Hepatocyte (in vitro differentiated cells): ENCODE measurements at regions not wholly inside any gene's neighbourhood (a gene's known extent, or its start where the extent isn't known, plus 50 kb on each side); places are given as distances from the start of the nearest gene placed in this dataset.

Source experiments
- DNase-seq: peaks from one replicate; pipeline ENCODE4 v3.0.0-alpha.2; 2016; ENCODE audit warnings: low spot score
- H2AFZ ChIP-seq: fragments of 200-600 bp; sonication (generic); 2 replicates; pipeline ENCODE4 v1.6.0; 2016; ENCODE audit warnings: antibody characterized with exemption, mild to moderate bottlenecking
- H3K27ac ChIP-seq: fragments of 200-600 bp; sonication (generic); 2 replicates; pipeline ENCODE4 v1.5.1; 2016; ENCODE audit warnings: mild to moderate bottlenecking
- H3K27me3 ChIP-seq: fragments of 200-600 bp; sonication (generic); 2 replicates; pipeline ENCODE4 v1.6.1; 2016
- H3K36me3 ChIP-seq: fragments of 200-600 bp; sonication (generic); replicated peaks from 2 replicates; pipeline ENCODE4 v1.5.1; 2016; ENCODE audit warnings: low read depth; ENCODE audit not compliant: insufficient read depth
- H3K4me1 ChIP-seq: fragments of 200-600 bp; sonication (generic); 2 replicates; pipeline ENCODE4 v1.5.1; 2016; ENCODE audit warnings: mild to moderate bottlenecking, moderate library complexity; ENCODE audit not compliant: insufficient read depth
- H3K4me2 ChIP-seq: fragments of 200-600 bp; sonication (generic); 2 replicates; pipeline ENCODE4 v1.6.0; 2016
- H3K4me3 ChIP-seq: fragments of 200-600 bp; sonication (generic); 2 replicates; pipeline ENCODE4 v1.5.1; 2016; ENCODE audit warnings: mild to moderate bottlenecking
- H3K79me2 ChIP-seq: fragments of 200-600 bp; sonication (generic); 2 replicates; pipeline ENCODE4 v1.6.0; 2017; ENCODE audit warnings: mild to moderate bottlenecking
- H3K9me2 ChIP-seq: fragments of 200-600 bp; sonication (generic); replicated peaks from 2 replicates; pipeline ENCODE4 v1.6.0; 2017; ENCODE audit warnings: mild to moderate bottlenecking; ENCODE audit not compliant: insufficient read depth
- H3K9me3 ChIP-seq: fragments of 200-600 bp; sonication (generic); 2 replicates; pipeline ENCODE4 v1.5.1; 2016; ENCODE audit warnings: low read depth, mild to moderate bottlenecking
- H4K20me1 ChIP-seq: fragments of 200-600 bp; sonication (generic); 2 replicates; pipeline ENCODE4 v1.6.0; 2016; ENCODE audit warnings: mild to moderate bottlenecking; ENCODE audit not compliant: insufficient read depth, poor library complexity, severe bottlenecking
- EZH2 ChIP-seq: fragments of 200-600 bp; sonication (generic); IDR thresholded peaks from 2 replicates; pipeline ENCODE4 v1.6.1; 2016; ENCODE audit warnings: antibody characterized with exemption, mild to moderate bottlenecking, borderline replicate concordance
- EZH2phosphoT487 ChIP-seq: fragments of 200-600 bp; sonication (generic); IDR thresholded peaks from one replicate; pipeline ENCODE4 v1.6.1; 2018; ENCODE audit warnings: antibody characterized with exemption, mild to moderate bottlenecking, low read depth, moderate library complexity; ENCODE audit not compliant: unreplicated experiment, severe bottlenecking
- WGBS: methylation state at CpG from one replicate; pipeline ENCODE4 v1.1.6; 2016; ENCODE audit warnings: low lambda C conversion rate; ENCODE audit errors: missing lambda C conversion rate; 5-methylcytosine and 5-hydroxymethylcytosine counted together
- TF ChIP-seq, protein P1 (sequence below): fragments of 200-600 bp; sonication (generic); IDR thresholded peaks from 2 replicates; pipeline ENCODE4 v1.5.1; 2016; ENCODE audit warnings: antibody characterized with exemption, mild to moderate bottlenecking; ENCODE audit not compliant: poor library complexity

DNA sequence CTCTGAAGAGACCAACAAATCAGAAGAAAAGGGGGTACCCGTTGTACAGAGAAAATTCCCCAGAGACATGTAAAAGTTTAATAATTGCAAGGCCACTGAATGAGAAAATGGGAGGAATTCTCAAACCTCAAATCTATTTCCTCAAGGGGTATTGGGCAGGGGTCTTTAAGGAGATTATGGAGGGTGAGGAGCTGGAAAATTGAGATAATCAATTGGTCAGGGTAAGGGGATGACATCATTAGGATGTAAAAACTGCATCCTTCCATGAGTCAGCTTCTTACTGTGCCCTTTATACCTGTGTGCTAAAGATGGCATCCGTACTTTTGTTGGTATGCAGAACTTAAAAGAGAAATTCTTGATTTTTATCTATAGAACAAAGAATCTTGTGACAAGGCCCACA lies 641.5 kb downstream of the LRFN5 start:
- Histone ChIP-seq H3K4me2 (no peak overlapping the region), H3K4me3 (no peak overlapping the region), H3K27ac (no peak overlapping the region), H3K4me1 (no peaks in the 10 kb centered on the region), H4K20me1 (no peaks in the 10 kb centered on the region), H3K36me3 (no peaks in the 10 kb centered on the region), H3K9me3 (peaks cover 4% of the 10 kb centered on the region), H3K79me2 (no peaks in the 10 kb centered on the region), H3K9me2 (no peaks in the 10 kb centered on the region), H2AFZ (no peak overlapping the region), H3K27me3 (no peaks in the 10 kb centered on the region)
- 71% methylated on average over 2 of the region's 2 CpGs for WGBS
- TF ChIP-seq EZH2phosphoT487 (no peak), EZH2 (no peak)
- TF ChIP-seq, protein P1, sequence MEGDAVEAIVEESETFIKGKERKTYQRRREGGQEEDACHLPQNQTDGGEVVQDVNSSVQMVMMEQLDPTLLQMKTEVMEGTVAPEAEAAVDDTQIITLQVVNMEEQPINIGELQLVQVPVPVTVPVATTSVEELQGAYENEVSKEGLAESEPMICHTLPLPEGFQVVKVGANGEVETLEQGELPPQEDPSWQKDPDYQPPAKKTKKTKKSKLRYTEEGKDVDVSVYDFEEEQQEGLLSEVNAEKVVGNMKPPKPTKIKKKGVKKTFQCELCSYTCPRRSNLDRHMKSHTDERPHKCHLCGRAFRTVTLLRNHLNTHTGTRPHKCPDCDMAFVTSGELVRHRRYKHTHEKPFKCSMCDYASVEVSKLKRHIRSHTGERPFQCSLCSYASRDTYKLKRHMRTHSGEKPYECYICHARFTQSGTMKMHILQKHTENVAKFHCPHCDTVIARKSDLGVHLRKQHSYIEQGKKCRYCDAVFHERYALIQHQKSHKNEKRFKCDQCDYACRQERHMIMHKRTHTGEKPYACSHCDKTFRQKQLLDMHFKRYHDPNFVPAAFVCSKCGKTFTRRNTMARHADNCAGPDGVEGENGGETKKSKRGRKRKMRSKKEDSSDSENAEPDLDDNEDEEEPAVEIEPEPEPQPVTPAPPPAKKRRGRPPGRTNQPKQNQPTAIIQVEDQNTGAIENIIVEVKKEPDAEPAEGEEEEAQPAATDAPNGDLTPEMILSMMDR: no peak
- DNase-seq: no peak

DNA sequence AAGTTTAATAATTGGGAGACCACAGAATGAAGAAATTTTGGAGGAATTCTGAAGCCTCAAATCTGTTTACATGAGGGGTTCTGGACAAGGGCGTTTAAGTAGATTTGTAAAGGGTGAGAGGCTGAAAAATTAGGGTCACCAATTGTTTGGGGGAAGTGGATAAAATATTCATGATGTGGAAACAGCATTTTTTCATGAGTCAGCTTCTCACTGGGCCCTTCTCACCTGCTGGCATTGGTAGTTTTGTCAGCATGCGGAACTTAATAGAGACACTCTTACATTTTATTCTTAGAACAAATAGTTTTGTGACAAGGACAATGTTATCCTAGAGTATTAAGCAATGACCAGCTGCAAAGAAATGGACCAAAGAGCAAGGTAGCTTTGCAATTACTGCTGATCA lies 634.4 kb downstream of the LRFN5 start:
- DNase-seq: no peak
- no peaks in the 10 kb centered on the region for H3K79me2 ChIP-seq
- no peak overlapping the region for H3K4me2 ChIP-seq
- H3K27ac ChIP-seq: no peak overlapping the region
- no peaks in the 10 kb centered on the region for H3K4me1 ChIP-seq
- no peak overlapping the region for H3K4me3 ChIP-seq
- no peaks in the 10 kb centered on the region for H4K20me1 ChIP-seq
- no peak for TF ChIP-seq EZH2phosphoT487
- TF ChIP-seq, protein P1: no peak
- no peak for TF ChIP-seq EZH2
- H3K36me3 ChIP-seq: no peaks in the 10 kb centered on the region
- no peak overlapping the region for H2AFZ ChIP-seq
- no peaks in the 10 kb centered on the region for H3K9me2 ChIP-seq
- 89% methylated on average over 2 of the region's 2 CpGs for WGBS
- peaks cover 4% of the 10 kb centered on the region for H3K9me3 ChIP-seq
- no peaks in the 10 kb centered on the region for H3K27me3 ChIP-seq

- no peaks in the 10 kb centered on the region for H3K9me3 ChIP-seq
- H3K9me2 ChIP-seq: no peaks in the 10 kb centered on the region
- H3K36me3 ChIP-seq: no peaks in the 10 kb centered on the region
- WGBS: 67% methylated on average over 3 of the region's 3 CpGs
- no peaks in the 10 kb centered on the region for H4K20me1 ChIP-seq
- TF ChIP-seq, protein P1: no peak
- TF ChIP-seq EZH2phosphoT487 (no peak), EZH2 (no peak)
- no peak overlapping the region for H3K4me3 ChIP-seq
- no peaks in the 10 kb centered on the region for H3K4me1 ChIP-seq
- H2AFZ ChIP-seq: no peak overlapping the region
- no peak overlapping the region for H3K4me2 ChIP-seq
- no peaks in the 10 kb centered on the region for H3K27me3 ChIP-seq
- DNase-seq: no peak
- H3K27ac ChIP-seq: no peak overlapping the region
- H3K79me2 ChIP-seq: no peaks in the 10 kb centered on the region
Observed at GRCh38 chr14:42229976-42230375, 623.3 kb downstream of the LRFN5 start.

DNA sequence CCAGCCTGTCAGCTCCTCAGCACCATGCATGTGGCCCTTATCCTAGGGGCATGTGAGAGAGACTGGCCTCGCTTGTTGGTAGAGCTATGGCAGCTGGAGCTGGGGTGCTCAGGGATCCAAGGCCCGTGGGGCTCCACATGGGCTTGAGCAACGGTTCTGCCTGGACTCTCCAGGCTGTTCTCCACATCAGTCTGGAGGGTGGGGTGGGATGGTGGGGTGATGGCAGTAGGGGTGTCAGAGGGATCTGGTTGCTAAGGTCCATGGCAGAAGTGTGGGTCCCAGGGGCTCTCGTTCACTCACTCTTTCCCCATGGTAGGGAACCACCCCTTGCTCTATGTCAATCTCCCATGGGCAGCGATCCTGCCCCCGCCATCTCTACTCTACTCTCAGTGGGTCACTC lies 622.6 kb downstream of the LRFN5 start:
- DNase-seq: no peak
- TF ChIP-seq, protein P1: no peak
- TF ChIP-seq EZH2phosphoT487 (no peak), EZH2 (no peak)
- Histone ChIP-seq H3K27ac (no peak overlapping the region), H4K20me1 (no peaks in the 10 kb centered on the region), H3K9me3 (no peaks in the 10 kb centered on the region), H3K27me3 (no peaks in the 10 kb centered on the region), H3K9me2 (no peaks in the 10 kb centered on the region), H3K4me2 (no peak overlapping the region), H3K4me3 (no peak overlapping the region), H3K79me2 (no peaks in the 10 kb centered on the region), H3K4me1 (no peaks in the 10 kb centered on the region), H3K36me3 (no peaks in the 10 kb centered on the region), H2AFZ (no peak overlapping the region)
- 100% methylated on average over 5 of the region's 6 CpGs for WGBS
